ENCODE measurements at regions not wholly inside any gene's neighbourhood (a gene's known extent, or its start where the extent isn't known, plus 50 kb on each side); places are given as distances from the start of the nearest gene placed in this dataset.

DNA sequence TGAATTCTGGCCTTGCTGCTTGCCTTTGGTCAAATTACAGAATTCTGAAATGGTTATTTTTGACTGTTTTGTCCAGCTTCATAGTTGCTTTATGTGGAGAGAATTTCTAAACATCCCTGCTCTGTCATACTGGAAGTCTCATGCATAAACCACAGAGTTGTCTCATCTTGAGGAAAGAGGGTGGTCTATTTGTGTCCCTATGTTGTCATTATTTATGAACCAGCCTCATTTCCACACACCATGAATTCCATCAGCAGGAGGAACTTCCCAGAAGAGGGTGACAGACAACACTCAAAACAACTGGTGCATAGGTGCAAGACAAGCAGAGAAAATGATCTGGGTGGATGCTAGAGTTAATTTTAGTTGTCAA is 525.8 kb upstream of the GOT2 start (continued):
- TF ChIP-seq, protein P1, sequence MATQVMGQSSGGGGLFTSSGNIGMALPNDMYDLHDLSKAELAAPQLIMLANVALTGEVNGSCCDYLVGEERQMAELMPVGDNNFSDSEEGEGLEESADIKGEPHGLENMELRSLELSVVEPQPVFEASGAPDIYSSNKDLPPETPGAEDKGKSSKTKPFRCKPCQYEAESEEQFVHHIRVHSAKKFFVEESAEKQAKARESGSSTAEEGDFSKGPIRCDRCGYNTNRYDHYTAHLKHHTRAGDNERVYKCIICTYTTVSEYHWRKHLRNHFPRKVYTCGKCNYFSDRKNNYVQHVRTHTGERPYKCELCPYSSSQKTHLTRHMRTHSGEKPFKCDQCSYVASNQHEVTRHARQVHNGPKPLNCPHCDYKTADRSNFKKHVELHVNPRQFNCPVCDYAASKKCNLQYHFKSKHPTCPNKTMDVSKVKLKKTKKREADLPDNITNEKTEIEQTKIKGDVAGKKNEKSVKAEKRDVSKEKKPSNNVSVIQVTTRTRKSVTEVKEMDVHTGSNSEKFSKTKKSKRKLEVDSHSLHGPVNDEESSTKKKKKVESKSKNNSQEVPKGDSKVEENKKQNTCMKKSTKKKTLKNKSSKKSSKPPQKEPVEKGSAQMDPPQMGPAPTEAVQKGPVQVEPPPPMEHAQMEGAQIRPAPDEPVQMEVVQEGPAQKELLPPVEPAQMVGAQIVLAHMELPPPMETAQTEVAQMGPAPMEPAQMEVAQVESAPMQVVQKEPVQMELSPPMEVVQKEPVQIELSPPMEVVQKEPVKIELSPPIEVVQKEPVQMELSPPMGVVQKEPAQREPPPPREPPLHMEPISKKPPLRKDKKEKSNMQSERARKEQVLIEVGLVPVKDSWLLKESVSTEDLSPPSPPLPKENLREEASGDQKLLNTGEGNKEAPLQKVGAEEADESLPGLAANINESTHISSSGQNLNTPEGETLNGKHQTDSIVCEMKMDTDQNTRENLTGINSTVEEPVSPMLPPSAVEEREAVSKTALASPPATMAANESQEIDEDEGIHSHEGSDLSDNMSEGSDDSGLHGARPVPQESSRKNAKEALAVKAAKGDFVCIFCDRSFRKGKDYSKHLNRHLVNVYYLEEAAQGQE (IDR thresholded peaks at IDR 0.05) = no peak
- TF ChIP-seq NR2F2 (IDR thresholded peaks at IDR 0.05) = no peak
- TF ChIP-seq FOXA1 (IDR thresholded peaks at IDR 0.05) = no peak
- TF ChIP-seq FOXA2 (IDR thresholded peaks at IDR 0.05) = no peak
- TF ChIP-seq, protein P2, sequence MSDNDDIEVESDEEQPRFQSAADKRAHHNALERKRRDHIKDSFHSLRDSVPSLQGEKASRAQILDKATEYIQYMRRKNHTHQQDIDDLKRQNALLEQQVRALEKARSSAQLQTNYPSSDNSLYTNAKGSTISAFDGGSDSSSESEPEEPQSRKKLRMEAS (IDR thresholded peaks at IDR 0.05) = no peak
- no peak for TF ChIP-seq JUND (IDR thresholded peaks at IDR 0.05)
- TF ChIP-seq HNF4G (IDR thresholded peaks at IDR 0.05) = no peak

DNA sequence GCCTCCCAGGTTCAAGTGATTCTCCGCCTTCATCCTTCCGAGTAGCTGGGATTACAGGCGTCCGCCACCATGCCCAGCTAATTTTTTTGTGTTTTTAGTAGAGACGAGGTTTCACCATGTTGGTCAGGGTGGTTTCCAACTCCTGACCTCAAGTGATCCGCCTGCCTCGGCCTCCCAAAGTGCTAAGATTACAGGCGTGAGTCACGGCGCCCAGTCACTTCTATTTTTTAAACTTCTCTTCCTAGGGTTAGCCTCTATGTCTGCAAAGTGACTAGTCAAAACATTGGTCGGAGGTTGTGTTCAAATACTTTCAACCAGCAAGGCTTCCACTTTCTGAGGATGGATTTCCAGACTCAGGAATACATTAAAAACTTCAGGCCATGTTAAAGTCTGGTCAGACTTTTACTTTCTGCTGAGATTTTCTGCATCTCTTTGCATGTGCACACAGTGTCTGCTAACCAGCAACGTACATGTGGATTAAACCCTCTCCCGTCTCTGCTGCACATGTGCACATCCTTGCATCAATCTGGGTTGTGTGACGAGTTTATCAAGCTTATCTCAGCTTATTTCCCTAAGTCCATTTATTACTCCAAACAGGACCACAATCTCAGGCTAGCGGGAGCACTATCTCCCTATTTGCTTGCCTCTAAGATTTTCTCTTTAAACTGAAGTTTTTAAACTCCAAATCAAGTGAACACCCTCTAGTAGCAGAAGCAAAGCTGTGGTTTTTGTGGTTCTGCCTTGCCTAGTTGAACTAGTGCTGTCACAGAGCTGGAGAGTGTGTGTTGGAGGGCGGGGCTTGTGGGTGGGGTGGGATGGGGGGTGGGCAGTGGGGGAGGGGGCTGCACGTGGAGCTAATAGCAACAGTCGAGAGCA is 525.2 kb upstream of the GOT2 start:
- no peaks in the 10 kb centered on the region for H3K27me3 ChIP-seq (ENCODE audit: control insufficient read depth in 4 of 4, insufficient read depth in 4 of 4, low read length in 3 of 4)
- DNase-seq (ENCODE audit: low spot score) = no peak
- no peaks in the 10 kb centered on the region for H3K36me3 ChIP-seq (ENCODE audit: control insufficient read depth in 4 of 4, insufficient read depth in 3 of 4, low read depth in 1 of 4, low read length in 3 of 4)
- no peaks in the 10 kb centered on the region for H3K9me3 ChIP-seq (ENCODE audit: control insufficient read depth in 4 of 4, low read length in 3 of 4)
- no peak for TF ChIP-seq TAF1 (conservative IDR thresholded peaks at IDR 0.05)
- no peak for TF ChIP-seq SP1 (IDR thresholded peaks at IDR 0.05)
- no peak for TF ChIP-seq YY1 (IDR thresholded peaks at IDR 0.05)
- TF ChIP-seq JUND (IDR thresholded peaks at IDR 0.05) = no peak
- no peak for TF ChIP-seq RXRA (IDR thresholded peaks at IDR 0.05)
- no peak for TF ChIP-seq RAD21 (IDR thresholded peaks at IDR 0.05)
- TF ChIP-seq, protein P3, sequence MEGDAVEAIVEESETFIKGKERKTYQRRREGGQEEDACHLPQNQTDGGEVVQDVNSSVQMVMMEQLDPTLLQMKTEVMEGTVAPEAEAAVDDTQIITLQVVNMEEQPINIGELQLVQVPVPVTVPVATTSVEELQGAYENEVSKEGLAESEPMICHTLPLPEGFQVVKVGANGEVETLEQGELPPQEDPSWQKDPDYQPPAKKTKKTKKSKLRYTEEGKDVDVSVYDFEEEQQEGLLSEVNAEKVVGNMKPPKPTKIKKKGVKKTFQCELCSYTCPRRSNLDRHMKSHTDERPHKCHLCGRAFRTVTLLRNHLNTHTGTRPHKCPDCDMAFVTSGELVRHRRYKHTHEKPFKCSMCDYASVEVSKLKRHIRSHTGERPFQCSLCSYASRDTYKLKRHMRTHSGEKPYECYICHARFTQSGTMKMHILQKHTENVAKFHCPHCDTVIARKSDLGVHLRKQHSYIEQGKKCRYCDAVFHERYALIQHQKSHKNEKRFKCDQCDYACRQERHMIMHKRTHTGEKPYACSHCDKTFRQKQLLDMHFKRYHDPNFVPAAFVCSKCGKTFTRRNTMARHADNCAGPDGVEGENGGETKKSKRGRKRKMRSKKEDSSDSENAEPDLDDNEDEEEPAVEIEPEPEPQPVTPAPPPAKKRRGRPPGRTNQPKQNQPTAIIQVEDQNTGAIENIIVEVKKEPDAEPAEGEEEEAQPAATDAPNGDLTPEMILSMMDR (IDR thresholded peaks at IDR 0.05; ENCODE audit: low read depth, low read length, missing input control) = no peak
- TF ChIP-seq, protein P2 (IDR thresholded peaks at IDR 0.05) = no peak
- TF ChIP-seq FOXA2 (IDR thresholded peaks at IDR 0.05) = no peak
- TF ChIP-seq EGR1 (IDR thresholded peaks at IDR 0.05; ENCODE audit: low read depth in 2 of 2) = no peak
- TF ChIP-seq HNF4A (conservative IDR thresholded peaks at IDR 0.05) = no peak
- no peak for TF ChIP-seq HNF4G (IDR thresholded peaks at IDR 0.05)
- TF ChIP-seq, protein P1 (IDR thresholded peaks at IDR 0.05) = no peak
- TF ChIP-seq FOXA1 (IDR thresholded peaks at IDR 0.05) = no peak
- TF ChIP-seq GABPA (IDR thresholded peaks at IDR 0.05 in 1 of 2, conservative IDR thresholded peaks at IDR 0.05 in 1 of 2) = no peak
- H3K4me1 ChIP-seq (ENCODE audit: control insufficient read depth in 4 of 4, insufficient read depth in 4 of 4, low read length in 3 of 4) = no peaks in the 10 kb centered on the region
- H3K4me3 ChIP-seq (ENCODE audit: low read depth in 1 of 3, low read length in 3 of 3) = no peak overlapping the region
- H3K9ac ChIP-seq (ENCODE audit: low read depth in 1 of 2, low read length in 2 of 2) = no peak overlapping the region
- no peak overlapping the region for H3K27ac ChIP-seq (ENCODE audit: low read depth in 1 of 2, low read length in 2 of 2)
- WGBS = 66% methylated on average over 18 of the region's 18 CpGs

Data from liver (tissue), 8 donors.